HEK293 (cell line): ENCODE measurements at regions not wholly inside any gene's neighbourhood (a gene's known extent, or its start where the extent isn't known, plus 50 kb on each side); places are given as distances from the start of the nearest gene placed in this dataset.

Source experiments
- CTCF ChIA-PET: fragments of 350-600 bp; formaldehyde crosslinking; extraction: SDS; loops from one replicate; lab custom pipeline; 2021; ENCODE audit warnings: antibody characterized with exemption; lab: Yijun Ruan, JAX
- POLR2A ChIA-PET: fragments of 300-600 bp; formaldehyde crosslinking; extraction: SDS; loops from one replicate; lab custom pipeline; 2020; ENCODE audit warnings: antibody characterized with exemption, inconsistent platforms; lab: Yijun Ruan, JAX
- H3K27ac ChIP-seq: fragments of 200-500 bp; sonication (Bioruptor generic); 2 replicates; pipeline ENCODE4 v1.5.1; 2014; ENCODE audit warnings: low read depth, low read length, control low read depth, inconsistent platforms; ENCODE audit errors: extremely low read depth
- H3K36me3 ChIP-seq, 2 experiments: fragments of 200-500 bp in 1 of 2; sonication (Bioruptor generic) in 1 of 2; 1 replicate in 1 of 2; 2 replicates in 1 of 2; pipeline ENCODE4 v1.5.1; 2014 to 2017; ENCODE audit warnings: inconsistent platforms in 2 of 2, low read length in 2 of 2; ENCODE audit not compliant: control insufficient read depth in 2 of 2, insufficient read depth in 1 of 2
- H3K4me1 ChIP-seq: fragments of 200-500 bp; sonication (Bioruptor generic); 2 replicates; pipeline ENCODE4 v1.5.1; 2014; ENCODE audit warnings: mild to moderate bottlenecking, low read length, inconsistent platforms; ENCODE audit not compliant: control insufficient read depth, insufficient read depth
- H3K4me3 ChIP-seq: 2 replicates; pipeline ENCODE4 v1.5.1; 2011; ENCODE audit warnings: low read depth, mild to moderate bottlenecking, control low read depth, low read length, moderate library complexity
- H3K9me3 ChIP-seq: fragments of 200-500 bp; sonication (Bioruptor generic); 2 replicates; pipeline ENCODE4 v1.5.1; 2014; ENCODE audit warnings: low read depth, low read length, inconsistent platforms; ENCODE audit not compliant: control insufficient read depth, insufficient read depth
- BCL11A ChIP-seq: fragments of 450-650 bp; formaldehyde crosslinking; IDR thresholded peaks from 2 replicates; pipeline ENCODE4 v1.5.1; 2016; ENCODE audit warnings: low read depth, missing biosample characterization, missing genetic modification characterization
- HIC1 ChIP-seq: fragments of 450-650 bp; formaldehyde crosslinking; IDR thresholded peaks from 2 replicates; pipeline ENCODE4 v1.5.1; 2016; ENCODE audit warnings: missing biosample characterization, missing genetic modification characterization
- KLF1 ChIP-seq: fragments of 450-650 bp; formaldehyde crosslinking; IDR thresholded peaks from 2 replicates; pipeline ENCODE4 v1.5.1; 2016; ENCODE audit warnings: missing biosample characterization, missing genetic modification characterization
- PATZ1 ChIP-seq: fragments of 450-650 bp; formaldehyde crosslinking; IDR thresholded peaks from 2 replicates; pipeline ENCODE4 v1.5.1; 2016; ENCODE audit warnings: missing biosample characterization, missing genetic modification characterization
- PRDM10 ChIP-seq: fragments of 450-650 bp; formaldehyde crosslinking; IDR thresholded peaks from 2 replicates; pipeline ENCODE4 v1.5.1; 2016; ENCODE audit warnings: missing biosample characterization, missing genetic modification characterization
- ZBTB26 ChIP-seq: fragments of 450-650 bp; formaldehyde crosslinking; optimal IDR thresholded peaks from 2 replicates; pipeline ENCODE3; 2016; ENCODE audit warnings: missing biosample characterization, mild to moderate bottlenecking, missing genetic modification characterization
- ZFP37 ChIP-seq: fragments of 450-650 bp; formaldehyde crosslinking; IDR thresholded peaks from 2 replicates; pipeline ENCODE4 v1.5.1; 2016; ENCODE audit warnings: missing biosample characterization, missing genetic modification characterization
- ZNF324 ChIP-seq: fragments of 450-650 bp; formaldehyde crosslinking; IDR thresholded peaks from 2 replicates; pipeline ENCODE4 v1.5.1; 2016; ENCODE audit warnings: missing biosample characterization, missing genetic modification characterization
- ZNF362 ChIP-seq: fragments of 450-650 bp; formaldehyde crosslinking; IDR thresholded peaks from 2 replicates; pipeline ENCODE4 v1.5.1; 2016; ENCODE audit warnings: missing biosample characterization, missing genetic modification characterization
- ZNF529 ChIP-seq: fragments of 450-650 bp; formaldehyde crosslinking; IDR thresholded peaks from 2 replicates; pipeline ENCODE4 v1.5.1; 2017; ENCODE audit warnings: missing genetic modification characterization, missing biosample characterization; ENCODE audit not compliant: insufficient replicate concordance
- ZNF707 ChIP-seq: fragments of 450-650 bp; formaldehyde crosslinking; IDR thresholded peaks from 2 replicates; pipeline ENCODE4 v1.5.1; 2016; ENCODE audit warnings: missing biosample characterization, missing genetic modification characterization
- ZNF747 ChIP-seq: fragments of 450-650 bp; formaldehyde crosslinking; IDR thresholded peaks from 2 replicates; pipeline ENCODE4 v1.5.1; 2016; ENCODE audit warnings: missing biosample characterization, missing genetic modification characterization
- ZNF830 ChIP-seq: fragments of 450-650 bp; IDR thresholded peaks from 2 replicates; pipeline ENCODE4 v1.5.0; 2018; ENCODE audit warnings: missing biosample characterization, missing genetic modification characterization, low read depth, mild to moderate bottlenecking, moderate library complexity
- ZNF843 ChIP-seq: fragments of 450-650 bp; formaldehyde crosslinking; IDR thresholded peaks from 2 replicates; pipeline ENCODE4 v1.5.1; 2016; ENCODE audit warnings: missing biosample characterization, missing genetic modification characterization
- TF ChIP-seq, protein P1 (sequence below): IDR thresholded peaks from 2 replicates; pipeline ENCODE4 v1.6.1; 2011; ENCODE audit warnings: mild to moderate bottlenecking, low read depth, low read length, borderline replicate concordance
- TF ChIP-seq, protein P2 (sequence below): fragments of 450-650 bp; formaldehyde crosslinking; IDR thresholded peaks from 2 replicates; pipeline ENCODE4 v1.5.1; 2016; ENCODE audit warnings: missing biosample characterization, missing genetic modification characterization
- TF ChIP-seq, protein P3 (sequence below): fragments of 450-650 bp; formaldehyde crosslinking; IDR thresholded peaks from 2 replicates; pipeline ENCODE4 v1.5.1; 2016; ENCODE audit warnings: missing biosample characterization, missing genetic modification characterization, borderline replicate concordance

GRCh38 chr1:187873126-187873525 is 1044.4 kb downstream of the PLA2G4A start (continued):
- TF ChIP-seq, protein P1, sequence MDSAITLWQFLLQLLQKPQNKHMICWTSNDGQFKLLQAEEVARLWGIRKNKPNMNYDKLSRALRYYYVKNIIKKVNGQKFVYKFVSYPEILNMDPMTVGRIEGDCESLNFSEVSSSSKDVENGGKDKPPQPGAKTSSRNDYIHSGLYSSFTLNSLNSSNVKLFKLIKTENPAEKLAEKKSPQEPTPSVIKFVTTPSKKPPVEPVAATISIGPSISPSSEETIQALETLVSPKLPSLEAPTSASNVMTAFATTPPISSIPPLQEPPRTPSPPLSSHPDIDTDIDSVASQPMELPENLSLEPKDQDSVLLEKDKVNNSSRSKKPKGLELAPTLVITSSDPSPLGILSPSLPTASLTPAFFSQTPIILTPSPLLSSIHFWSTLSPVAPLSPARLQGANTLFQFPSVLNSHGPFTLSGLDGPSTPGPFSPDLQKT = no peak
- TF ChIP-seq ZNF747 (tag by site-specific recombination) = no peak
- TF ChIP-seq PATZ1 (tag by site-specific recombination) = no peak
- TF ChIP-seq ZBTB26 = no peak
- no peak for TF ChIP-seq ZNF830 (tag by site-specific recombination)
- TF ChIP-seq ZNF843 (tag by site-specific recombination) = no peak
- no peak for TF ChIP-seq ZNF529 (tag by site-specific recombination)
- no peak for TF ChIP-seq KLF1 (tag by site-specific recombination)

DNA sequence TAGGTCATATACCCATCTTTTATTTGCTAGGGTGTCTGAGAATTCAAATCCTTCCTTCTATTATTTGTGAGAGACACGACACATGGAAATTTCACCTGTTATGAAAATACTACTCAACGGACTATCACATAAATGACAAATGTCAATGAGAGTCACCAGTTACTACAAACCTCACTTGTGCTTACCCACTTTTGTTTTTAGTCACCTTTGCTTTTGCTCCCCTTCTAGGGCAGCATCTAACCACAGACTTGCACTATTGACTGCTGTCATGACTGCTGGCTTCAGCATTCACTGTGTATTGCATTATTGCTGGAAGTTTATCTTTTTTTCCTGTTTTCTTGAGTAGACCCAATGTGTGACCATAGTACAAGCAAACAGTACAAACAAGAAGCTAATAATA is 1048.0 kb downstream of the PLA2G4A start:
- H3K27ac ChIP-seq = no peak overlapping the region
- no peak overlapping the region for H3K4me3 ChIP-seq
- ChIA-PET POLR2A (no interaction called here), CTCF (interaction anchor here (0.5 kb wide), 1 partner anchor 99 kb away, joined by 4 read pairs; no protein-coding TSS in a partner anchor)
- no peaks in the 10 kb centered on the region for H3K36me3 ChIP-seq
- H3K4me1 ChIP-seq = no peaks in the 10 kb centered on the region
- H3K9me3 ChIP-seq = no peaks in the 10 kb centered on the region
- TF ChIP-seq, protein P2, sequence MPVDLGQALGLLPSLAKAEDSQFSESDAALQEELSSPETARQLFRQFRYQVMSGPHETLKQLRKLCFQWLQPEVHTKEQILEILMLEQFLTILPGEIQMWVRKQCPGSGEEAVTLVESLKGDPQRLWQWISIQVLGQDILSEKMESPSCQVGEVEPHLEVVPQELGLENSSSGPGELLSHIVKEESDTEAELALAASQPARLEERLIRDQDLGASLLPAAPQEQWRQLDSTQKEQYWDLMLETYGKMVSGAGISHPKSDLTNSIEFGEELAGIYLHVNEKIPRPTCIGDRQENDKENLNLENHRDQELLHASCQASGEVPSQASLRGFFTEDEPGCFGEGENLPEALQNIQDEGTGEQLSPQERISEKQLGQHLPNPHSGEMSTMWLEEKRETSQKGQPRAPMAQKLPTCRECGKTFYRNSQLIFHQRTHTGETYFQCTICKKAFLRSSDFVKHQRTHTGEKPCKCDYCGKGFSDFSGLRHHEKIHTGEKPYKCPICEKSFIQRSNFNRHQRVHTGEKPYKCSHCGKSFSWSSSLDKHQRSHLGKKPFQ (tag by site-specific recombination) = no peak
- TF ChIP-seq BCL11A (tag by site-specific recombination) (no peak), HIC1 (no peak), ZNF707 (no peak), ZNF324 (no peak), ZNF362 (tag by site-specific recombination) (no peak), PRDM10 (tag by site-specific recombination) (no peak), ZFP37 (tag by site-specific recombination) (no peak)
- TF ChIP-seq, protein P3, sequence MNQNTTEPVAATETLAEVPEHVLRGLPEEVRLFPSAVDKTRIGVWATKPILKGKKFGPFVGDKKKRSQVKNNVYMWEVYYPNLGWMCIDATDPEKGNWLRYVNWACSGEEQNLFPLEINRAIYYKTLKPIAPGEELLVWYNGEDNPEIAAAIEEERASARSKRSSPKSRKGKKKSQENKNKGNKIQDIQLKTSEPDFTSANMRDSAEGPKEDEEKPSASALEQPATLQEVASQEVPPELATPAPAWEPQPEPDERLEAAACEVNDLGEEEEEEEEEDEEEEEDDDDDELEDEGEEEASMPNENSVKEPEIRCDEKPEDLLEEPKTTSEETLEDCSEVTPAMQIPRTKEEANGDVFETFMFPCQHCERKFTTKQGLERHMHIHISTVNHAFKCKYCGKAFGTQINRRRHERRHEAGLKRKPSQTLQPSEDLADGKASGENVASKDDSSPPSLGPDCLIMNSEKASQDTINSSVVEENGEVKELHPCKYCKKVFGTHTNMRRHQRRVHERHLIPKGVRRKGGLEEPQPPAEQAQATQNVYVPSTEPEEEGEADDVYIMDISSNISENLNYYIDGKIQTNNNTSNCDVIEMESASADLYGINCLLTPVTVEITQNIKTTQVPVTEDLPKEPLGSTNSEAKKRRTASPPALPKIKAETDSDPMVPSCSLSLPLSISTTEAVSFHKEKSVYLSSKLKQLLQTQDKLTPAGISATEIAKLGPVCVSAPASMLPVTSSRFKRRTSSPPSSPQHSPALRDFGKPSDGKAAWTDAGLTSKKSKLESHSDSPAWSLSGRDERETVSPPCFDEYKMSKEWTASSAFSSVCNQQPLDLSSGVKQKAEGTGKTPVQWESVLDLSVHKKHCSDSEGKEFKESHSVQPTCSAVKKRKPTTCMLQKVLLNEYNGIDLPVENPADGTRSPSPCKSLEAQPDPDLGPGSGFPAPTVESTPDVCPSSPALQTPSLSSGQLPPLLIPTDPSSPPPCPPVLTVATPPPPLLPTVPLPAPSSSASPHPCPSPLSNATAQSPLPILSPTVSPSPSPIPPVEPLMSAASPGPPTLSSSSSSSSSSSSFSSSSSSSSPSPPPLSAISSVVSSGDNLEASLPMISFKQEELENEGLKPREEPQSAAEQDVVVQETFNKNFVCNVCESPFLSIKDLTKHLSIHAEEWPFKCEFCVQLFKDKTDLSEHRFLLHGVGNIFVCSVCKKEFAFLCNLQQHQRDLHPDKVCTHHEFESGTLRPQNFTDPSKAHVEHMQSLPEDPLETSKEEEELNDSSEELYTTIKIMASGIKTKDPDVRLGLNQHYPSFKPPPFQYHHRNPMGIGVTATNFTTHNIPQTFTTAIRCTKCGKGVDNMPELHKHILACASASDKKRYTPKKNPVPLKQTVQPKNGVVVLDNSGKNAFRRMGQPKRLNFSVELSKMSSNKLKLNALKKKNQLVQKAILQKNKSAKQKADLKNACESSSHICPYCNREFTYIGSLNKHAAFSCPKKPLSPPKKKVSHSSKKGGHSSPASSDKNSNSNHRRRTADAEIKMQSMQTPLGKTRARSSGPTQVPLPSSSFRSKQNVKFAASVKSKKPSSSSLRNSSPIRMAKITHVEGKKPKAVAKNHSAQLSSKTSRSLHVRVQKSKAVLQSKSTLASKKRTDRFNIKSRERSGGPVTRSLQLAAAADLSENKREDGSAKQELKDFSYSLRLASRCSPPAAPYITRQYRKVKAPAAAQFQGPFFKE (tag by site-specific recombination) = no peak
